CD4-positive, alpha-beta T cell (primary cell): ENCODE measurements at regions not wholly inside any gene's neighbourhood (a gene's known extent, or its start where the extent isn't known, plus 50 kb on each side); places are given as distances from the start of the nearest gene placed in this dataset.
"Not testable (repeated sequence)": the region's sequence is repeated elsewhere in the genome, so short reads cannot be mapped to it uniquely, and the experiment has no call there.

Experiments
- ATAC-seq: fragments of 200-7000 bp; cut with Tn5 transposase; one replicate; pipeline ENCODE4 v1.10.0; 2022; ENCODE audit warnings: mild to moderate bottlenecking; ENCODE audit not compliant: poor library complexity
- CTCF ChIA-PET: fragments of 350-600 bp; sonication (Branson Sonifier 250); formaldehyde crosslinking; loops from one replicate; lab custom pipeline; 2021; ENCODE audit warnings: antibody characterized with exemption, inconsistent platforms; lab: Charles Lee
- POLR2A ChIA-PET: fragments of 350-600 bp; sonication (Branson Sonifier 250); formaldehyde crosslinking; loops from one replicate; lab custom pipeline; 2021; ENCODE audit warnings: antibody characterized with exemption, inconsistent platforms; lab: Charles Lee
- DNase-seq, 14 experiments: peaks; one replicate each; pipeline ENCODE4 v3.0.0-alpha.2; 2013 to 2020; ENCODE audit warnings: mixed read lengths in 2 of 14
- H3K27ac ChIP-seq, 2 donors: one replicate each; pipeline versions ENCODE4 v1.5.1 to v1.7.0; 2013; ENCODE audit warnings: low read length in 2 of 2, low read depth in 1 of 2, mild to moderate bottlenecking in 1 of 2
- H3K27me3 ChIP-seq, 2 experiments: 1 replicate in 1 of 2; 2 replicates in 1 of 2; pipeline versions ENCODE4 v1.6.1 to v1.7.0; 2013; ENCODE audit warnings: low read length in 2 of 2, control low read depth in 1 of 2, mild to moderate bottlenecking in 1 of 2, moderate library complexity in 1 of 2; ENCODE audit not compliant: insufficient read depth in 2 of 2, control insufficient read depth in 1 of 2
- H3K36me3 ChIP-seq: one replicate; pipeline ENCODE4 v1.6.1; 2013; ENCODE audit warnings: low read length, control low read depth; ENCODE audit not compliant: insufficient read depth
- H3K4me1 ChIP-seq: one replicate; pipeline ENCODE4 v1.6.1; 2013; ENCODE audit warnings: low read length, control low read depth; ENCODE audit not compliant: insufficient read depth
- H3K4me3 ChIP-seq: one replicate; pipeline ENCODE4 v1.5.1; 2013; ENCODE audit warnings: mild to moderate bottlenecking, low read length, moderate library complexity
- H3K9me3 ChIP-seq, 2 experiments: 1 replicate in 1 of 2; 2 replicates in 1 of 2; pipeline versions ENCODE4 v1.6.1 to v1.7.0; 2013; ENCODE audit warnings: low read length in 2 of 2, mild to moderate bottlenecking in 2 of 2, control low read depth in 1 of 2, moderate library complexity in 1 of 2; ENCODE audit not compliant: control insufficient read depth in 1 of 2, insufficient read depth in 1 of 2
- H3K27ac Mint-ChIP-seq: one replicate; pipeline ENCODE4 v1.8.0; 2020; ENCODE audit warnings: mixed read lengths
- H3K27me3 Mint-ChIP-seq: one replicate; pipeline ENCODE4 v1.8.0; 2021; ENCODE audit warnings: mixed read lengths
- H3K36me3 Mint-ChIP-seq: one replicate; pipeline ENCODE4 v1.8.0; 2021; ENCODE audit warnings: low read depth, mixed read lengths
- H3K4me1 Mint-ChIP-seq: one replicate; pipeline ENCODE4 v1.8.0; 2021; ENCODE audit warnings: low read depth, mixed read lengths
- H3K4me3 Mint-ChIP-seq: one replicate; pipeline ENCODE4 v1.8.0; 2020; ENCODE audit warnings: mild to moderate bottlenecking, mixed read lengths
- H3K9me3 Mint-ChIP-seq: one replicate; pipeline ENCODE4 v1.8.0; 2020; ENCODE audit warnings: mixed read lengths
- intact Hi-C, 2 experiments: fragments of 100-400 bp; cut with DNase I in 1 of 2; cut with micrococcal nuclease in 1 of 2; formaldehyde crosslinking; loops; one replicate each; pipeline versions ENCODE4 v1.15.1 to v1.9.0; 2023 to 2025; cut with DNase I, micrococcal nuclease

GRCh38 chr1:224032608-224033276 is 81.2 kb upstream of the FBXO28 start:
- H3K9me3 ChIP-seq, H3K27me3 Mint-ChIP-seq, CTCF ChIA-PET, H3K4me1 Mint-ChIP-seq, H3K27ac Mint-ChIP-seq, H3K9me3 Mint-ChIP-seq, DNase-seq, intact Hi-C loops, ATAC-seq, H3K27me3 ChIP-seq, H3K4me3 ChIP-seq, H3K36me3 ChIP-seq, H3K36me3 Mint-ChIP-seq, H3K4me1 ChIP-seq, POLR2A ChIA-PET, H3K27ac ChIP-seq, H3K4me3 Mint-ChIP-seq: not testable (repeated sequence)

GRCh38 chr1:224031986-224032385 is 81.9 kb upstream of the FBXO28 start:
- H3K27me3 Mint-ChIP-seq, intact Hi-C loops, H3K4me1 Mint-ChIP-seq, H3K27me3 ChIP-seq, H3K27ac ChIP-seq, H3K36me3 ChIP-seq, POLR2A ChIA-PET, H3K9me3 Mint-ChIP-seq, H3K4me1 ChIP-seq, H3K9me3 ChIP-seq, H3K36me3 Mint-ChIP-seq, H3K27ac Mint-ChIP-seq, ATAC-seq, H3K4me3 Mint-ChIP-seq, DNase-seq, H3K4me3 ChIP-seq, CTCF ChIA-PET: not testable (repeated sequence)

GRCh38 chr1:224030257-224030656 is 83.7 kb upstream of the FBXO28 start:
- H3K27me3 Mint-ChIP-seq, ATAC-seq, H3K4me3 ChIP-seq, H3K27me3 ChIP-seq, H3K4me1 ChIP-seq, H3K9me3 Mint-ChIP-seq, H3K4me1 Mint-ChIP-seq, DNase-seq, H3K36me3 ChIP-seq, H3K36me3 Mint-ChIP-seq, H3K9me3 ChIP-seq, H3K27ac Mint-ChIP-seq, H3K27ac ChIP-seq, H3K4me3 Mint-ChIP-seq, intact Hi-C loops, POLR2A ChIA-PET, CTCF ChIA-PET: not testable (repeated sequence)

GRCh38 chr1:224029286-224030025 is 84.5 kb upstream of the FBXO28 start:
- intact Hi-C loops, H3K4me3 Mint-ChIP-seq, DNase-seq, H3K9me3 ChIP-seq, H3K36me3 Mint-ChIP-seq, CTCF ChIA-PET, H3K4me1 ChIP-seq, H3K9me3 Mint-ChIP-seq, H3K27me3 Mint-ChIP-seq, POLR2A ChIA-PET, H3K36me3 ChIP-seq, H3K27me3 ChIP-seq, H3K27ac Mint-ChIP-seq, ATAC-seq, H3K4me3 ChIP-seq, H3K27ac ChIP-seq, H3K4me1 Mint-ChIP-seq: not testable (repeated sequence)

GRCh38 chr1:224028802-224029201 is 85.1 kb upstream of the FBXO28 start:
- ATAC-seq, POLR2A ChIA-PET, H3K27me3 Mint-ChIP-seq, H3K4me3 ChIP-seq, H3K36me3 Mint-ChIP-seq, H3K27me3 ChIP-seq, H3K27ac ChIP-seq, CTCF ChIA-PET, H3K4me3 Mint-ChIP-seq, H3K36me3 ChIP-seq, H3K9me3 ChIP-seq, H3K4me1 Mint-ChIP-seq, H3K9me3 Mint-ChIP-seq, DNase-seq, H3K4me1 ChIP-seq, intact Hi-C loops, H3K27ac Mint-ChIP-seq: not testable (repeated sequence)

GRCh38 chr1:224023122-224023521 is 90.8 kb upstream of the FBXO28 start:
- H3K4me1 ChIP-seq, CTCF ChIA-PET, H3K27ac Mint-ChIP-seq, intact Hi-C loops, H3K27me3 Mint-ChIP-seq, H3K9me3 ChIP-seq, POLR2A ChIA-PET, H3K4me3 Mint-ChIP-seq, DNase-seq, H3K27ac ChIP-seq, H3K36me3 ChIP-seq, H3K36me3 Mint-ChIP-seq, H3K4me1 Mint-ChIP-seq, H3K27me3 ChIP-seq, H3K4me3 ChIP-seq, H3K9me3 Mint-ChIP-seq, ATAC-seq: not testable (repeated sequence)

- H3K9me3 Mint-ChIP-seq, H3K9me3 ChIP-seq, H3K27me3 ChIP-seq, POLR2A ChIA-PET, H3K4me3 Mint-ChIP-seq, ATAC-seq, H3K27ac ChIP-seq, H3K36me3 ChIP-seq, H3K27ac Mint-ChIP-seq, H3K27me3 Mint-ChIP-seq, H3K4me3 ChIP-seq, intact Hi-C loops, CTCF ChIA-PET, H3K36me3 Mint-ChIP-seq, H3K4me1 ChIP-seq, DNase-seq, H3K4me1 Mint-ChIP-seq: not testable (repeated sequence)
These were observed 91.5 kb upstream of the FBXO28 start for GRCh38 chr1:224022249-224022970.
